Fibroblast of mammary gland (primary cell): ENCODE measurements at regions not wholly inside any gene's neighbourhood (a gene's known extent, or its start where the extent isn't known, plus 50 kb on each side); places are given as distances from the start of the nearest gene placed in this dataset.

Experiments
- DNase-seq: peaks from one replicate; pipeline ENCODE4 v3.0.0-alpha.2; 2010; ENCODE audit warnings: low read depth
- H3K4me3 ChIP-seq: 2 replicates; pipeline ENCODE4 v1.5.1; 2011; ENCODE audit warnings: low read depth, mild to moderate bottlenecking, low read length, moderate library complexity; ENCODE audit not compliant: control insufficient read depth
- CTCF ChIP-seq: conservative IDR thresholded peaks from 2 replicates; pipeline ENCODE4 v1.5.1; 2011; ENCODE audit warnings: low read depth, low read length, inconsistent platforms; ENCODE audit not compliant: control insufficient read depth, insufficient read depth

- DNase-seq: no peak
- no peak overlapping the region for H3K4me3 ChIP-seq
- no peak for TF ChIP-seq CTCF
Measured at GRCh38 chr5:3199962-3200755, 395.5 kb upstream of the IRX1 start.

- no peak for TF ChIP-seq CTCF
- no peak for DNase-seq
- H3K4me3 ChIP-seq: no peak overlapping the region
Measured at GRCh38 chr5:3198074-3198449, 397.6 kb upstream of the IRX1 start.

- DNase-seq: no peak
- no peak overlapping the region for H3K4me3 ChIP-seq
- no peak for TF ChIP-seq CTCF
Measured at GRCh38 chr5:3197304-3198073, 398.1 kb upstream of the IRX1 start.

GRCh38 chr5:3195994-3196393 lies 399.6 kb upstream of the IRX1 start:
- no peak for TF ChIP-seq CTCF
- no peak overlapping the region for H3K4me3 ChIP-seq
- DNase-seq: no peak

- no peak overlapping the region for H3K4me3 ChIP-seq
- no peak for DNase-seq
- TF ChIP-seq CTCF: no peak
Measured at GRCh38 chr5:3194684-3195083, 400.9 kb upstream of the IRX1 start.

GRCh38 chr5:3194271-3194670 lies 401.4 kb upstream of the IRX1 start:
- no peak for TF ChIP-seq CTCF
- no peak for DNase-seq
- no peak overlapping the region for H3K4me3 ChIP-seq
